HCT116 (cell line): ENCODE measurements at regions not wholly inside any gene's neighbourhood (a gene's known extent, or its start where the extent isn't known, plus 50 kb on each side); places are given as distances from the start of the nearest gene placed in this dataset.

Source experiments
- ATAC-seq: fragments of 200-7000 bp; cut with Tn5 transposase; 2 replicates; pipeline ENCODE4 v1.9.1; 2020; ENCODE audit warnings: mild to moderate bottlenecking, moderate library complexity
- BruUV-seq: library from RNA; stranded (reverse); fragments of 400-500 nt; replicated peaks from 2 replicates; lab custom pipeline; 2021; lab: Mats Ljungman, UMichigan
- CTCF ChIA-PET: fragments of 300-600 bp; sonication (Branson Sonifier 250); formaldehyde crosslinking; loops from one replicate; lab custom pipeline; 2021; ENCODE audit warnings: antibody characterized with exemption; lab: Charles Lee
- POLR2A ChIA-PET: fragments of 300-600, 350-600 bp; sonication (Branson Sonifier 250); formaldehyde crosslinking; loops from one replicate; lab custom pipeline; 2021; ENCODE audit warnings: antibody characterized with exemption; lab: Charles Lee
- RAD21 ChIA-PET, 2 experiments: fragments of 300-600 bp; sonication (Branson Sonifier 250); formaldehyde crosslinking; loops; one replicate each; lab custom pipeline; 2023; ENCODE audit warnings: low total read pairs in 2 of 2; ENCODE audit not compliant: uncharacterized antibody in 2 of 2, unreplicated experiment in 2 of 2, low non-redundant PET in 1 of 2; lab: Charles Lee
- DNase-seq: peaks from one replicate; pipeline ENCODE4 v3.0.0-alpha.2; 2010; ENCODE audit warnings: low read depth, low spot score
- H2AFZ ChIP-seq: fragments of 200-600 bp; shearing (Covaris generic), sonication (generic); 2 replicates; pipeline ENCODE4 v1.6.1; 2017; ENCODE audit warnings: low read depth, mixed run types, mixed read lengths, antibody characterized with exemption, low read length; ENCODE audit not compliant: poor library complexity, severe bottlenecking
- H3K27ac ChIP-seq: 2 replicates; pipeline ENCODE4 v1.5.1; 2012; ENCODE audit warnings: low read depth, low read length
- H3K27me3 ChIP-seq: fragments of 200-600 bp; sonication (generic); 2 replicates; pipeline ENCODE4 v1.6.1; 2016; ENCODE audit warnings: mixed run types, low read length, mixed read lengths; ENCODE audit not compliant: insufficient read depth
- H3K36me3 ChIP-seq, 2 experiments: fragments of 200-500 bp in 1 of 2; fragments of 200-600 bp in 1 of 2; sonication (Bioruptor generic) in 1 of 2; sonication (generic) in 1 of 2; 2 replicates each; pipeline versions ENCODE4 v1.5.1 to v1.6.1; 2014 to 2016; ENCODE audit warnings: low read length in 2 of 2, inconsistent platforms in 1 of 2, mixed read lengths in 1 of 2, mixed run types in 1 of 2; ENCODE audit not compliant: insufficient read depth in 2 of 2, control insufficient read depth in 1 of 2
- H3K4me1 ChIP-seq, 2 experiments: fragments of 200-600 bp in 1 of 2; sonication (generic) in 1 of 2; 2 replicates each; pipeline versions ENCODE4 v1.5.1 to v1.6.1; 2012 to 2017; ENCODE audit warnings: low read length in 2 of 2, inconsistent platforms in 1 of 2, mild to moderate bottlenecking in 1 of 2, mixed read lengths in 1 of 2, mixed run types in 1 of 2, moderate library complexity in 1 of 2; ENCODE audit not compliant: insufficient read depth in 2 of 2, control insufficient read depth in 1 of 2
- H3K4me2 ChIP-seq: fragments of 200-600 bp; sonication (generic); 2 replicates; pipeline ENCODE4 v1.6.1; 2017; ENCODE audit warnings: mixed run types, low read length, mixed read lengths
- H3K4me3 ChIP-seq, 2 experiments: fragments of 200-600 bp in 1 of 2; sonication (generic) in 1 of 2; replicated peaks in 1 of 2; 2 replicates each; pipeline ENCODE4 v1.5.1; 2011 to 2016; ENCODE audit warnings: low read length in 2 of 2, control low read depth in 1 of 2, low read depth in 1 of 2, mild to moderate bottlenecking in 1 of 2, mixed read lengths in 1 of 2, mixed run types in 1 of 2
- H3K79me2 ChIP-seq: fragments of 200-600 bp; sonication (generic); 2 replicates; pipeline ENCODE4 v1.6.1; 2017; ENCODE audit warnings: mild to moderate bottlenecking, mixed run types, low read length, moderate library complexity, mixed read lengths; ENCODE audit not compliant: insufficient read depth
- H3K9ac ChIP-seq: fragments of 200-600 bp; sonication (generic); 2 replicates; pipeline ENCODE4 v1.6.1; 2016; ENCODE audit warnings: low read length, mixed read lengths
- H3K9me2 ChIP-seq: fragments of 200-600 bp; sonication (generic), shearing (Covaris generic); 2 replicates; pipeline ENCODE4 v1.6.1; 2017; ENCODE audit warnings: mixed run types, mild to moderate bottlenecking, moderate library complexity; ENCODE audit not compliant: insufficient read depth
- H3K9me3 ChIP-seq, 2 experiments: fragments of 200-500 bp in 1 of 2; fragments of 200-600 bp in 1 of 2; sonication (Bioruptor generic) in 1 of 2; sonication (generic) in 1 of 2; 2 replicates each; pipeline ENCODE4 v1.6.1; 2014 to 2017; ENCODE audit warnings: low read length in 2 of 2, mixed read lengths in 2 of 2, inconsistent platforms in 1 of 2, low read depth in 1 of 2, mild to moderate bottlenecking in 1 of 2, mixed run types in 1 of 2, moderate library complexity in 1 of 2; ENCODE audit not compliant: control insufficient read depth in 1 of 2, insufficient read depth in 1 of 2
- H4K20me1 ChIP-seq: fragments of 200-600 bp; sonication (generic), shearing (Covaris generic); 2 replicates; pipeline ENCODE4 v1.6.1; 2017; ENCODE audit warnings: mixed run types, mild to moderate bottlenecking, moderate library complexity; ENCODE audit not compliant: insufficient read depth
- CEBPB ChIP-seq: IDR thresholded peaks from 2 replicates; pipeline ENCODE4 v1.6.1; 2012; ENCODE audit warnings: low read depth
- EGR1 ChIP-seq: IDR thresholded peaks from 2 replicates; pipeline ENCODE4 v1.6.1; 2012; ENCODE audit warnings: low read depth
- ELF1 ChIP-seq: IDR thresholded peaks from 2 replicates; pipeline ENCODE4 v1.6.1; 2012; ENCODE audit warnings: low read depth, borderline replicate concordance
- EZH2 ChIP-seq: fragments of 200-600 bp; sonication (generic); IDR thresholded peaks from 2 replicates; pipeline ENCODE4 v1.6.1; 2017; ENCODE audit warnings: antibody characterized with exemption, mixed run types
- EZH2phosphoT487 ChIP-seq: fragments of 200-600 bp; IDR thresholded peaks from 2 replicates; pipeline ENCODE4 v1.6.1; 2018; ENCODE audit warnings: antibody characterized with exemption, borderline replicate concordance
- JUND ChIP-seq: IDR thresholded peaks from 2 replicates; pipeline ENCODE4 v1.6.1; 2012
- POLR2A ChIP-seq: IDR thresholded peaks from 2 replicates; pipeline ENCODE4 v1.7.0; 2011; ENCODE audit warnings: borderline replicate concordance; ENCODE audit not compliant: insufficient read depth, insufficient read length; ENCODE audit errors: extremely low read depth
- SIN3A ChIP-seq: IDR thresholded peaks from 2 replicates; pipeline ENCODE4 v1.6.1; 2012; ENCODE audit warnings: low read depth
- SP1 ChIP-seq: IDR thresholded peaks from 2 replicates; pipeline ENCODE4 v1.6.1; 2012; ENCODE audit warnings: low read depth
- SRF ChIP-seq: IDR thresholded peaks from 2 replicates; pipeline ENCODE4 v1.6.1; 2012; ENCODE audit warnings: low read depth
- YY1 ChIP-seq: IDR thresholded peaks from 2 replicates; pipeline ENCODE4 v1.6.1; 2011; ENCODE audit warnings: low read length, low read depth, moderate library complexity, mild to moderate bottlenecking; ENCODE audit not compliant: insufficient replicate concordance; ENCODE audit errors: extremely low read depth
- ZFX ChIP-seq: fragments of 450-650 bp; IDR thresholded peaks from 2 replicates; pipeline ENCODE4 v1.6.1; 2017
- ZNF274 ChIP-seq: fragments of 200-500 bp; sonication (Bioruptor generic); IDR thresholded peaks from 2 replicates; pipeline ENCODE4 v1.6.1; 2014; ENCODE audit warnings: mild to moderate bottlenecking, low read depth, low read length, inconsistent platforms
- intact Hi-C: fragments of 100-400 bp; cut with micrococcal nuclease; formaldehyde crosslinking; loops from 2 replicates; pipeline ENCODE4 v1.10.0; 2022
- TF ChIP-seq, protein P1 (sequence below), 3 experiments: fragments of 200-600 bp in 1 of 3; sonication (generic) in 1 of 3; IDR thresholded peaks in 2 of 3; conservative IDR thresholded peaks in 1 of 3; 2 replicates each; pipeline ENCODE4 v1.5.1; 2012 to 2017; ENCODE audit warnings: low read depth in 2 of 3, low read length in 2 of 3, antibody characterized with exemption in 1 of 3, borderline replicate concordance in 1 of 3, control low read depth in 1 of 3, mild to moderate bottlenecking in 1 of 3, mixed read lengths in 1 of 3, mixed run types in 1 of 3, moderate library complexity in 1 of 3; ENCODE audit not compliant: insufficient read depth in 1 of 3
- TF ChIP-seq, protein P2 (sequence below): IDR thresholded peaks from 2 replicates; pipeline ENCODE4 v1.6.1; 2012
- TF ChIP-seq, protein P3 (sequence below): IDR thresholded peaks from 2 replicates; pipeline ENCODE4 v1.6.1; 2012; ENCODE audit warnings: low read depth
- TF ChIP-seq, protein P4 (sequence below): IDR thresholded peaks from 2 replicates; pipeline ENCODE4 v1.6.1; 2011; ENCODE audit warnings: mild to moderate bottlenecking, low read length, moderate library complexity; ENCODE audit not compliant: insufficient replicate concordance; ENCODE audit errors: extremely low read depth

DNA sequence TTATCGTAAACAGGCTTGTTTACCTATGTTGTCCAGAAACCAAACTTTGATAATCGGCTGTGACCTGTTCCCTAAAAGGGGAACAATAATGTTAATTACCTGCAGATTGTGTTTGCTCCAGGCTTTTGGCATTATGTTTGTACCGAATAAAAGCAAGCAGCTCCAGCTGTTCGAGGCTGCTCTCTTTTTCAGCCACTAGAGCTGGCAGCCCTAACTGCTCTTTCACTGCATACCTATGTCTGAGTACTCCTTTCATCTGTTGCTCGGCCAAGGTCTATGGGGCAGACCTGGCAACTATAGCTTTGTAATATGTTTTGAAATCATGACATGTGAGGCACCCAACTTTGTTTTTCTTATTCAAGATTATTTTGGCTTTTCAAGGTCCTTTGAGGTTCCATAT, 77.8 kb upstream of the EHBP1 start (continued):
- TF ChIP-seq, protein P1, sequence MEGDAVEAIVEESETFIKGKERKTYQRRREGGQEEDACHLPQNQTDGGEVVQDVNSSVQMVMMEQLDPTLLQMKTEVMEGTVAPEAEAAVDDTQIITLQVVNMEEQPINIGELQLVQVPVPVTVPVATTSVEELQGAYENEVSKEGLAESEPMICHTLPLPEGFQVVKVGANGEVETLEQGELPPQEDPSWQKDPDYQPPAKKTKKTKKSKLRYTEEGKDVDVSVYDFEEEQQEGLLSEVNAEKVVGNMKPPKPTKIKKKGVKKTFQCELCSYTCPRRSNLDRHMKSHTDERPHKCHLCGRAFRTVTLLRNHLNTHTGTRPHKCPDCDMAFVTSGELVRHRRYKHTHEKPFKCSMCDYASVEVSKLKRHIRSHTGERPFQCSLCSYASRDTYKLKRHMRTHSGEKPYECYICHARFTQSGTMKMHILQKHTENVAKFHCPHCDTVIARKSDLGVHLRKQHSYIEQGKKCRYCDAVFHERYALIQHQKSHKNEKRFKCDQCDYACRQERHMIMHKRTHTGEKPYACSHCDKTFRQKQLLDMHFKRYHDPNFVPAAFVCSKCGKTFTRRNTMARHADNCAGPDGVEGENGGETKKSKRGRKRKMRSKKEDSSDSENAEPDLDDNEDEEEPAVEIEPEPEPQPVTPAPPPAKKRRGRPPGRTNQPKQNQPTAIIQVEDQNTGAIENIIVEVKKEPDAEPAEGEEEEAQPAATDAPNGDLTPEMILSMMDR (IDR thresholded peaks at IDR 0.05 in 2 of 3, conservative IDR thresholded peaks at IDR 0.05 in 1 of 3; ENCODE audit: borderline replicate concordance in 1 of 3, insufficient read depth in 1 of 3, low read depth in 2 of 3, low read length in 2 of 3) = no peak
- TF ChIP-seq ZFX (no peak), JUND (no peak)
- TF ChIP-seq, protein P2, sequence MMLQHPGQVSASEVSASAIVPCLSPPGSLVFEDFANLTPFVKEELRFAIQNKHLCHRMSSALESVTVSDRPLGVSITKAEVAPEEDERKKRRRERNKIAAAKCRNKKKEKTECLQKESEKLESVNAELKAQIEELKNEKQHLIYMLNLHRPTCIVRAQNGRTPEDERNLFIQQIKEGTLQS = no peak

DNA sequence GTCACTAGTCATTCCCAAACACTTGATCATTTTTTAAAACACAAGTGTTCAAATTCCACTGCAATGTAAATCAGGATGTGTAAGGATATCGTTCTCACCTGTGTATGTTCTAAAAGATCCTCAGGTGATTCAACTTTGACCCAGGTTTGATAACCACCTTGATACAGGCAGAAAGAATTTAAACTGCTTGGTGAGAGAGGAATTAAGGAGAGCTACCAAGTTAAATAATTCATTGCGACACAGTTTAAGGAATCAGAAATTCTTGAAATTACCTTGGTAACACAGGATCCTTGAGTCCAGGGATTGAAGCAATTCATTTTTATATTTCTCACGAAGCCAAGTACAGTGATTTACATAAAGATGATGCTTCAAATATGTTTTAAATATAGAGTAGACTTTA, 80.7 kb upstream of the EHBP1 start:
- Histone ChIP-seq H3K9ac (no peak overlapping the region), H4K20me1 (no peaks in the 10 kb centered on the region), H2AFZ (peak overlapping the region; percentile 67), H3K9me2 (no peaks in the 10 kb centered on the region), H3K9me3 (no peaks in the 10 kb centered on the region), H3K4me1 (no peaks in the 10 kb centered on the region), H3K4me3 (no peak overlapping the region), H3K79me2 (no peaks in the 10 kb centered on the region), H3K27ac (no peak overlapping the region), H3K4me2 (no peak overlapping the region), H3K36me3 (no peaks in the 10 kb centered on the region), H3K27me3 (no peaks in the 10 kb centered on the region)
- CTCF ChIA-PET = no interaction called here
- TF ChIP-seq, protein P3, sequence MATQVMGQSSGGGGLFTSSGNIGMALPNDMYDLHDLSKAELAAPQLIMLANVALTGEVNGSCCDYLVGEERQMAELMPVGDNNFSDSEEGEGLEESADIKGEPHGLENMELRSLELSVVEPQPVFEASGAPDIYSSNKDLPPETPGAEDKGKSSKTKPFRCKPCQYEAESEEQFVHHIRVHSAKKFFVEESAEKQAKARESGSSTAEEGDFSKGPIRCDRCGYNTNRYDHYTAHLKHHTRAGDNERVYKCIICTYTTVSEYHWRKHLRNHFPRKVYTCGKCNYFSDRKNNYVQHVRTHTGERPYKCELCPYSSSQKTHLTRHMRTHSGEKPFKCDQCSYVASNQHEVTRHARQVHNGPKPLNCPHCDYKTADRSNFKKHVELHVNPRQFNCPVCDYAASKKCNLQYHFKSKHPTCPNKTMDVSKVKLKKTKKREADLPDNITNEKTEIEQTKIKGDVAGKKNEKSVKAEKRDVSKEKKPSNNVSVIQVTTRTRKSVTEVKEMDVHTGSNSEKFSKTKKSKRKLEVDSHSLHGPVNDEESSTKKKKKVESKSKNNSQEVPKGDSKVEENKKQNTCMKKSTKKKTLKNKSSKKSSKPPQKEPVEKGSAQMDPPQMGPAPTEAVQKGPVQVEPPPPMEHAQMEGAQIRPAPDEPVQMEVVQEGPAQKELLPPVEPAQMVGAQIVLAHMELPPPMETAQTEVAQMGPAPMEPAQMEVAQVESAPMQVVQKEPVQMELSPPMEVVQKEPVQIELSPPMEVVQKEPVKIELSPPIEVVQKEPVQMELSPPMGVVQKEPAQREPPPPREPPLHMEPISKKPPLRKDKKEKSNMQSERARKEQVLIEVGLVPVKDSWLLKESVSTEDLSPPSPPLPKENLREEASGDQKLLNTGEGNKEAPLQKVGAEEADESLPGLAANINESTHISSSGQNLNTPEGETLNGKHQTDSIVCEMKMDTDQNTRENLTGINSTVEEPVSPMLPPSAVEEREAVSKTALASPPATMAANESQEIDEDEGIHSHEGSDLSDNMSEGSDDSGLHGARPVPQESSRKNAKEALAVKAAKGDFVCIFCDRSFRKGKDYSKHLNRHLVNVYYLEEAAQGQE = no peak
- TF ChIP-seq POLR2A = no peak
- no peak for TF ChIP-seq CEBPB
- TF ChIP-seq SP1 = no peak
- TF ChIP-seq SRF = no peak
- TF ChIP-seq EGR1 = no peak
- TF ChIP-seq SIN3A = no peak
- TF ChIP-seq YY1 = no peak
- no peak for TF ChIP-seq EZH2
- no peak for TF ChIP-seq ZNF274
- TF ChIP-seq JUND = no peak
- TF ChIP-seq, protein P4, sequence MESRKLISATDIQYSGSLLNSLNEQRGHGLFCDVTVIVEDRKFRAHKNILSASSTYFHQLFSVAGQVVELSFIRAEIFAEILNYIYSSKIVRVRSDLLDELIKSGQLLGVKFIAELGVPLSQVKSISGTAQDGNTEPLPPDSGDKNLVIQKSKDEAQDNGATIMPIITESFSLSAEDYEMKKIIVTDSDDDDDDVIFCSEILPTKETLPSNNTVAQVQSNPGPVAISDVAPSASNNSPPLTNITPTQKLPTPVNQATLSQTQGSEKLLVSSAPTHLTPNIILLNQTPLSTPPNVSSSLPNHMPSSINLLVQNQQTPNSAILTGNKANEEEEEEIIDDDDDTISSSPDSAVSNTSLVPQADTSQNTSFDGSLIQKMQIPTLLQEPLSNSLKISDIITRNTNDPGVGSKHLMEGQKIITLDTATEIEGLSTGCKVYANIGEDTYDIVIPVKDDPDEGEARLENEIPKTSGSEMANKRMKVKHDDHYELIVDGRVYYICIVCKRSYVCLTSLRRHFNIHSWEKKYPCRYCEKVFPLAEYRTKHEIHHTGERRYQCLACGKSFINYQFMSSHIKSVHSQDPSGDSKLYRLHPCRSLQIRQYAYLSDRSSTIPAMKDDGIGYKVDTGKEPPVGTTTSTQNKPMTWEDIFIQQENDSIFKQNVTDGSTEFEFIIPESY = no peak
- no peak for TF ChIP-seq EZH2phosphoT487
- TF ChIP-seq ELF1 = no peak
- DNase-seq = no peak
- POLR2A ChIA-PET = no interaction called here
- BruUV-seq = no TSS peak
- intact Hi-C loops = no loop called here
- RAD21 ChIA-PET = no interaction called here
- ATAC-seq = no peak
